ENCODE measurements at regions not wholly inside any gene's neighbourhood (a gene's known extent, or its start where the extent isn't known, plus 50 kb on each side); places are given as distances from the start of the nearest gene placed in this dataset.

- DNase-seq = no peak
These were observed 102.0 kb downstream of the VPREB1 start for GRCh38 chr22:22346401-22347107.

- no peak for DNase-seq
These were observed 103.7 kb downstream of the VPREB1 start for GRCh38 chr22:22348127-22348814.

- DNase-seq = no peak
These were observed 104.3 kb downstream of the VPREB1 start for GRCh38 chr22:22348815-22349454.

- DNase-seq = no peak
These were observed 104.9 kb downstream of the VPREB1 start for GRCh38 chr22:22349455-22349836.

GRCh38 chr22:22351366-22351765 lies 106.8 kb downstream of the VPREB1 start:
- no peak for DNase-seq

GRCh38 chr22:22352371-22352999 lies 107.9 kb downstream of the VPREB1 start:
- DNase-seq = no peak

GRCh38 chr22:22355096-22355834 lies 110.7 kb downstream of the VPREB1 start:
- no peak for DNase-seq

DNA sequence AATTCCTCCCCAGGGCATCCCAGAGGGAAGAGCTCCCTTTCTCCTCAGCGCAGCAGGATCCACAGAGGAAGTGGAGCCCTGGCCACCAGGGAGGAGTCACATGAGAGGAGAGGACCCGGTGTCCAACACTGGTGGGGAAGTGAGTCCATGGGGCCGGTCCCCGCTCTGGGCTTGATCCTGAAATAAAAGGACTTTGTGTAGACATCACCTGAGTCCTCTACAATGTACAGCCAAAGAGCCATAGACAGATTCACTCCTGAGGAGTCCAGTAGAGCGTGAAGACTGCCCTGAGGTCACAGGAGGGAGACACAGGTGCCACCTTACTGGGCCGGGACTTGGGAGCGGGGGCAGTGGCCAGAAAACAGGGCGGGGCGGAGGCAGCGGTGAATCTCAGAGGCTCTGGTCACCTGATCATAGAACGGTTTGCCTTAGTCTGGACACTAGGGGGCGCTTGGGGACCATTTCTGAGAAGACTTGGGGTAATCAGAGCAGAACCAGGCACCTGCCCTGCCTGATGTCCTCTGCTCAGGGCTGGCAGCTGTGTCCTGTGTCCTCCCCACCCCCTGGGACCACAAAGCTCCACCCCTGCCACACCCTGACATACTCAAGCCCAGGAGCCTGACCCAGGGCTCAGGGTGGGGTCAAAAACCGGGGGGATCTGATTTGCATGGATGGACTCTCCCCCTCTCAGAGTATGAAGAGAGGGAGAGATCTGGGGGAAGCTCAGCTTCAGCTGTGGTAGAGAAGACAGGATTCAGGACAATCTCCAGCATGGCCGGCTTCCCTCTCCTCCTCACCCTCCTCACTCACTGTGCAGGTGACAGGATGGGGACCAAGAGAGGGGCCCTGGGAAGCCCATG lies 112.7 kb downstream of the VPREB1 start:
- peak; percentile 47 to 66 for DNase-seq

GRCh38 chr22:22358152-22358551 lies 113.6 kb downstream of the VPREB1 start:
- no peak for DNase-seq

DNA sequence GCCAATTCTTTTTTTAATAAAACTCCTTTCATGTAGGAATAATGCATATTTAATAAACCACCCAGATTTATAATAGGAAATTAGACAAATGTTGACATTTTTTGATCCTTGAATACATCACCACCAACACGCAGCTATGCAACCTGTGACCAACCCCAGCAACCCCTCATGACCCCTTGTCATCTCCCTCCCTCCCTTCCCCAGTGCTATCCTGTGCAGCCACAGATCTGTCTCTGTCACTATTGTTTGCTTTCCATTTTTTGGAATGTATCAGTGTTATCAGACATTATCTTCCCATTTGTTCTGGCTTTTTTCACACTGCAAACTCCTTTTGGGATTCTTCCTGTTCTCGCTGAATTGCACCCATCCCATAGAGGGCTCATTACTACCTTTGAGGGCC lies 114.1 kb downstream of the VPREB1 start:
- DNase-seq = no peak

DNA sequence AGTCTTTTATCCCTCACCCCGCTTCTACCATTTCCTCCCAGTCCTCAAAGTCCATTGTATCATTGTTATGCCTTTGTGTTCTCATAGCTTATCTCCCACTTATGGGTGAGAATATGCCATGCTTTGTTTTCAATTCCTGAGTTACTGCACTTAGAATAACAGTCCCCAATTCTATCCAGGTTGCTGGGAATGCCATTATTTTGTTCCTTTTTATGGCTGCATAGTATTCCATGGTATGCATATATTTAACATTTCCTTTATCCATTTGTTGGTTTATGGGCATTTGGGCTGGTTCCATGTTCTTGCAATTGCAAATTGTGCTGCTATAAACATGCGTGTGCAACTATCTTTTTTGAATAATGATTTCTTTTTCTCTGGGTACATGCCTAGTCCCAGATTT lies 114.9 kb downstream of the VPREB1 start:
- DNase-seq = no peak

GRCh38 chr22:22360014-22360413 lies 115.4 kb downstream of the VPREB1 start:
- DNase-seq = no peak

GRCh38 chr22:22362311-22362710 lies 117.7 kb downstream of the VPREB1 start:
- DNase-seq = no peak

DNA sequence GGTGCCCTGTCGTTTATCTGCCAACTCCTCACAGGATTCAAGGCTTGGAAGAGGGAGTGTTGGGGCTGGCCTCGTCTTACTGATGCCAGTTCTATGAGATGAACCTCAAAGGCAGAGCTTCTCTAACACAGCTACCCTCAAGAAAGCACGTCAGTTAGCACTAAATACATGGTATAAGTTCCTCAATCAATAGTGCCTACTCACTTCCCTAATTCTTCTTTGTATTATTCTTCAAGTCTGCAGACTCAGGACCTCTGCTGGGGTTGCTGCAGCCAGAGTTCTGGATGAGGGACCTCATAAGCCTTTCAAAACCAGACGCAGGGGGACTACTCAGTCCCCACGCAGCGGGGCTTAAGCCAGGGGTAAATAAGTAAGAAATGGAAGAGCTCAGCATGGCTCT lies 118.3 kb downstream of the VPREB1 start:
- DNase-seq = peak in 1 of 2 donors; percentile 62

GRCh38 chr22:22364207-22364606 lies 119.6 kb downstream of the VPREB1 start:
- no peak for DNase-seq

DNA sequence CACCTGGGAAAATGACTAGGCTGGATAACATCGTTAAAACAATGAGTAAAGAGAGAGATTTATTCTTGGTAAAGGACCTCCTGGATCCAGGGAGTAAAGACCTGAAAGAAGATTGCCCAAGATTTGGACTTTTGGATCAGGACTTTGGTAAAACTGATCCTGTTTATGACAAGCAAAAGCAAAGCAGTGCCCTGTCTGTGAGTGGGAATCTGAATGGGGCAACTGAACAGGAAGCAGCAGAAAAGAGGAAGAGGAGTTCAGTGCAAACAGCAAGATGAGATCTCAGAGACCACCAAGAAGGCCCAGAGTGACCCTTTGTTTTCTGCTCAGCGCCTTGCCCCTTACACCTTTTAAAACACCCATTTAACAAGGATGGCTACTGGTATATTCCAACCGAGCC lies 122.0 kb downstream of the VPREB1 start:
- DNase-seq = peak in 1 of 2 donors; percentile 54

DNA sequence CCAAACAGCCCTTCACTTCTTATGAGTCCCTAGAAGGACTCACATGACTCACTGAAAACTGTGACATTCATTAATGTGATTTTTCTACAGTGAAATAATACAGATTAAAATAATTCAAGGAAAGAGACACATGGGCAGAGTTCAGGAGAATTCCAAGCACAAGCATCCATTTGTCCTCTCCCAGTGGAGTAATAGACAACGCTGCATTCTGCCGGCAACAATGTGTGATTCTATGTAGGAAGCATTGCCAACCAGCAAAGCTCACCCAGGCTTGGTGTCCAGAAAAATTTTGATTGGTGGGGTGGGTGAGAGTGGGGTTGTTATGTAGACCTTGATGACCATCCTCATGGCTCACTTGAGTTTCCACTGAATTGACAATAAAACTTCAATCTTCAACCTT lies 123.9 kb downstream of the VPREB1 start:
- DNase-seq = no peak

- peak in 1 of 2 donors; percentile 72 for DNase-seq
These were observed 124.8 kb downstream of the VPREB1 start for GRCh38 chr22:22369219-22369963.

GRCh38 chr22:22369964-22370270 lies 125.3 kb downstream of the VPREB1 start:
- DNase-seq = no peak

GRCh38 chr22:22371031-22371541 lies 126.5 kb downstream of the VPREB1 start:
- no peak for DNase-seq

- no peak for DNase-seq
These were observed 127.5 kb downstream of the VPREB1 start for GRCh38 chr22:22372086-22372485.

All from bone marrow (tissue), 2 donors.